ENCODE measurements at regions not wholly inside any gene's neighbourhood (a gene's known extent, or its start where the extent isn't known, plus 50 kb on each side); places are given as distances from the start of the nearest gene placed in this dataset.

DNA sequence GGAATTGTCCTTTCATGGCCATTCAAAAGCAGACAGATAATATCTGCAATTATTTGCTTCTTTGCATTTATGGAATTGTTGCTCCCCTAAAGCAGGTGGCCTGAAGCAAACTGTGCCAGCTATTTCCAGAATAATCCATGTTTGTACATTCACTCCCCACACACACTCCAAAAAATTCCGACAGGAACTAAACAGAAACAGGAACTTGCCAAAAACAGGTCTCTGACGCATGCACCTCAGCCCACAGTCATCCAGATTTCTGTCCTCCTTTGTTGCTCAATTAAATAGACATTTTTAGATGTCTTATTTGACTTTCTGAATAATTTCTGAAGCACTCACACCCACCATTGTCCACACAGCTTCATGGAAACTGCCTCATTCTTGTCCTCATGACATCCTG, 71.5 kb upstream of the EDNRA start:
- FAIRE-seq = no peak
- DNase-seq = no peak
- H3K27me3 ChIP-seq = no peaks in the 10 kb centered on the region
- intact Hi-C loops (cut with DNase I) = no loop called here
- no peak overlapping the region for H3K4me3 ChIP-seq
- H3K9me3 ChIP-seq = no peaks in the 10 kb centered on the region
- no peaks in the 10 kb centered on the region for H3K4me1 ChIP-seq
- no peaks in the 10 kb centered on the region for H3K36me3 ChIP-seq
- no peak overlapping the region for H3K27ac ChIP-seq
- TF ChIP-seq, protein P1, sequence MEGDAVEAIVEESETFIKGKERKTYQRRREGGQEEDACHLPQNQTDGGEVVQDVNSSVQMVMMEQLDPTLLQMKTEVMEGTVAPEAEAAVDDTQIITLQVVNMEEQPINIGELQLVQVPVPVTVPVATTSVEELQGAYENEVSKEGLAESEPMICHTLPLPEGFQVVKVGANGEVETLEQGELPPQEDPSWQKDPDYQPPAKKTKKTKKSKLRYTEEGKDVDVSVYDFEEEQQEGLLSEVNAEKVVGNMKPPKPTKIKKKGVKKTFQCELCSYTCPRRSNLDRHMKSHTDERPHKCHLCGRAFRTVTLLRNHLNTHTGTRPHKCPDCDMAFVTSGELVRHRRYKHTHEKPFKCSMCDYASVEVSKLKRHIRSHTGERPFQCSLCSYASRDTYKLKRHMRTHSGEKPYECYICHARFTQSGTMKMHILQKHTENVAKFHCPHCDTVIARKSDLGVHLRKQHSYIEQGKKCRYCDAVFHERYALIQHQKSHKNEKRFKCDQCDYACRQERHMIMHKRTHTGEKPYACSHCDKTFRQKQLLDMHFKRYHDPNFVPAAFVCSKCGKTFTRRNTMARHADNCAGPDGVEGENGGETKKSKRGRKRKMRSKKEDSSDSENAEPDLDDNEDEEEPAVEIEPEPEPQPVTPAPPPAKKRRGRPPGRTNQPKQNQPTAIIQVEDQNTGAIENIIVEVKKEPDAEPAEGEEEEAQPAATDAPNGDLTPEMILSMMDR (IDR thresholded peaks at IDR 0.05) = no peak
- ATAC-seq = no peak
- WGBS, 2 donors = 64 to 69% methylated on average over 2 of the region's 2 CpGs

DNA sequence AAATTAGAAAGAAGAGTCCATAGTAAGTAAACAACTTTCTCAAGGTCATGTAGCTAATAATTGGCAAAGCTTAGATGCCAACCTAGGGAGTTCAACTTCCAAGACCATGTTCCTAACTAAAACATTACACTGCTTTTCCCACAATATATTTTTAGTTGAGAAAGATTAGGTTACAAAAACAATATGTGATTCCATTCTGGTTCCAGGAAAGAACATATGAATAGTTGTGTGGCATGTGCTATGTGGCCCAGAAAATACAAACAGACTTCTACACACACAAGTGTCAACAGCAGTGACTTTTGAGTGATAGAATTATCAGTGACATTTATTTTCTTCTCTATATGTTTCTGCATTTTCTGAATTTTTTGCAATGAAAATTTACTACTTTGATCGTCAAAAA, 62.7 kb upstream of the EDNRA start:
- no peaks in the 10 kb centered on the region for H3K27me3 ChIP-seq
- intact Hi-C loops (cut with DNase I) = no loop called here
- ATAC-seq = no peak
- no peak overlapping the region for H3K4me3 ChIP-seq
- no peak for FAIRE-seq
- TF ChIP-seq, protein P1 (IDR thresholded peaks at IDR 0.05) = no peak
- 46 to 58% methylated on average over 1 of the region's 1 CpG for whole genome bisulfite sequencing, 2 donors
- H3K36me3 ChIP-seq = no peaks in the 10 kb centered on the region
- H3K9me3 ChIP-seq = no peaks in the 10 kb centered on the region
- DNase-seq = no peak
- no peak overlapping the region for H3K27ac ChIP-seq
- no peaks in the 10 kb centered on the region for H3K4me1 ChIP-seq

DNA sequence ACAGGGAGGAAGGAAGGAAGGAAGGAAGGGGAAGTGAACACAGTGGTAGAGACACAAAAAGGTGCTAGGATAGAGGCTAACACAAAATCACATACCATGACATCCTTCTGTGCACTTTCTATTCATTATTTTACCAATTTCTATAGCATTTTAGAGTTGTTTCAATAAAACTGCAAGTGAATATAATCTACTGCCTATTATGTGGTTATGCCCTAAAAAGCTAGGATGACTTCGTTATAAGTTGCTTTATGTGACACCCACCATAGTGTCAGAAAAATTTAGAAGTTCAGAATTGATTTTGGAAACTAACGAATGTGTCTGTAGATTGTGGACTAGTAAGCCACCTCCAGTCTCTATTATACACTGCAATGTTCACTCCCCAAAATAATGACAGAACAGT, 59.4 kb upstream of the EDNRA start:
- no peak for ATAC-seq
- Histone ChIP-seq H3K27ac (no peak overlapping the region), H3K36me3 (no peaks in the 10 kb centered on the region), H3K4me3 (no peak overlapping the region), H3K27me3 (no peaks in the 10 kb centered on the region), H3K4me1 (no peaks in the 10 kb centered on the region), H3K9me3 (no peaks in the 10 kb centered on the region)
- intact Hi-C loops (cut with DNase I) = no loop called here
- TF ChIP-seq, protein P1 (IDR thresholded peaks at IDR 0.05) = no peak
- no peak for DNase-seq
- WGBS, 2 donors = 59 to 76% methylated on average over 2 of the region's 2 CpGs
- no peak for FAIRE-seq

DNA sequence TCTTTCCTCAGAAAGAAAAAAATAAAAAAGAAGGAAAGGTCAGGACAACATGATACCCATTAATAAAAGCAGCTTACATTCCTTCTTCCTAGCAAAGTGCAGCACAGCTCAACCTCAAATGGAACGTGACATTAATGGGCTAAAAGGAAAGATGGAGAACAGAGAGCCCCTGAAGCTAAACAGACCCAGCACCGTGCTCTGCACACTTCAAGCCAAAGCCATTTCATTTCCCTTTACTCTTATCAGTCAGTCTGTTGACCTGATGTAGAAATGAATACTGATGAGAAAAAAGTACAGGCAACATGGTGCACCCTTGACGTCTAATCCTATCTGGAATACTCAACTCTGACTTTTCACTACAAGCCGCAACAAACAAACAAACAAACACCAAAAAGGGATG, 57.7 kb upstream of the EDNRA start:
- no peaks in the 10 kb centered on the region for H3K9me3 ChIP-seq
- 38 to 42% methylated on average over 4 of the region's 4 CpGs for WGBS, 2 donors
- TF ChIP-seq, protein P1 (IDR thresholded peaks at IDR 0.05) = no peak
- no peaks in the 10 kb centered on the region for H3K4me1 ChIP-seq
- H3K36me3 ChIP-seq = no peaks in the 10 kb centered on the region
- no peak for DNase-seq
- no peak overlapping the region for H3K4me3 ChIP-seq
- H3K27ac ChIP-seq = no peak overlapping the region
- no peak for ATAC-seq
- H3K27me3 ChIP-seq = no peaks in the 10 kb centered on the region
- intact Hi-C loops (cut with DNase I) = no loop called here
- no peak for FAIRE-seq

DNA sequence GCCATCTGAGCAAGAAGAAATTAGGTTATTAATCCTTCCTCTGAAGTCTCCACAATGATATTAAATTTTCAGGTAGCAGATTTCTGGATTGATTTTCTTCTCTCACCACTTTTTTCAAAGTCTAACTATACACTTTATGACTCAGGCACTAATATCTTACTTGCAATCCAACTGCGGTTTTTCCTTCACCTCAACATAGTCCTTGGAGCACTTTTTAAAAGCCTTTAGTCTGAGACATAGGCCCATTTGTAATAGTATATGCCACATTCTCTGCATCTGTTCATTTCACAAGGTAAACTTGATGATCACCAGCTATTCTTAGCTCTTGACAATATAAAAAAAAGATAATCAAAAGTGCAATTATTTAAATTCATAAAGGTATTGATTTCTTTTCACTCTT, 55.9 kb upstream of the EDNRA start:
- no peak for ATAC-seq
- Histone ChIP-seq H3K9me3 (no peaks in the 10 kb centered on the region), H3K27ac (no peak overlapping the region), H3K4me3 (no peak overlapping the region), H3K27me3 (no peaks in the 10 kb centered on the region), H3K36me3 (no peaks in the 10 kb centered on the region), H3K4me1 (no peaks in the 10 kb centered on the region)
- TF ChIP-seq, protein P1 (IDR thresholded peaks at IDR 0.05) = no peak
- no peak for DNase-seq
- intact Hi-C loops (cut with DNase I) = no loop called here
- no peak for FAIRE-seq
- 73 to 76% methylated on average over 1 of the region's 1 CpG for WGBS, 2 donors

Data from pancreas (tissue), 10 donors.